ENCODE measurements at regions not wholly inside any gene's neighbourhood (a gene's known extent, or its start where the extent isn't known, plus 50 kb on each side); places are given as distances from the start of the nearest gene placed in this dataset.
A peak's percentile ranks its signal among the peaks of the same experiment; 100 is the strongest.
"Not testable (repeated sequence)": the region's sequence is repeated elsewhere in the genome, so short reads cannot be mapped to it uniquely, and the experiment has no call there.

DNA sequence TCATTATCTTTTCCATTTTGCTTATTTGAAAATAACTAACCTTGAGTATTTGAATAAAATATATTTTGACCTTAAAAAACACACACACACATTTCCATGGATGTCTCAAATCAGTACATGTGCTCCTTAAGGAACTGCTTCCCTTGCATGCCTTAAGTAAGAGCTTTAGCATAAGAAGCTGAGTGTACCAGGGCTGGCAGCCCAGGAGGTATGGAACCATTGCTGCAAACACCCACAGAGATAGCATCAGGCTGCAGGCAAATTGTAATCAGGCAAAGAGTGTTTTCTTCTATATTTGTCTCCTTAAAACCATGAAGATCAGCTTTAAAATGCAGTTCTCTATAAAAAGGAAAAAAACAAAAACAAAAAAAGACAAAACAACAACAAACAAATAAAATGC is 160.6 kb downstream of the PLK2 start:
- H3K27me3 ChIP-seq (ENCODE audit: insufficient read depth, low read length, poor library complexity), result no peaks in the 10 kb centered on the region
- DNase-seq, result peak; percentile 26
- no peak overlapping the region for H3K4me3 ChIP-seq (ENCODE audit: low read length)
- H3K9ac ChIP-seq (ENCODE audit: low read length), result no peak overlapping the region
- no peak overlapping the region for H3K18ac ChIP-seq (ENCODE audit: low read length)
- H2AK5ac ChIP-seq (ENCODE audit: low read length), result no peak overlapping the region
- H3K4ac ChIP-seq (ENCODE audit: low read depth, low read length), result no peak overlapping the region
- H3K79me1 ChIP-seq (ENCODE audit: low read length), result no peaks in the 10 kb centered on the region
- no peak overlapping the region for H4K8ac ChIP-seq (ENCODE audit: low read depth, low read length)
- no peaks in the 10 kb centered on the region for H3K79me2 ChIP-seq (ENCODE audit: control insufficient read depth, insufficient read depth, low read length)
- no peak overlapping the region for H4K5ac ChIP-seq (ENCODE audit: low read length)
- H3K27ac ChIP-seq (ENCODE audit: low read depth, low read length), result no peak overlapping the region
- no peak overlapping the region for H3K56ac ChIP-seq (ENCODE audit: low read length)
- H3K23ac ChIP-seq (ENCODE audit: low read length), result no peak overlapping the region
- no peaks in the 10 kb centered on the region for H3K4me1 ChIP-seq (ENCODE audit: control insufficient read depth, low read depth, low read length)
- no peak overlapping the region for H3K4me2 ChIP-seq (ENCODE audit: low read length)
- no peak overlapping the region for H2BK120ac ChIP-seq (ENCODE audit: low read depth, low read length)
- no peak overlapping the region for H2BK5ac ChIP-seq (ENCODE audit: low read length)
- no peaks in the 10 kb centered on the region for H3K36me3 ChIP-seq (ENCODE audit: control insufficient read depth, insufficient read depth, low read length)
- H2BK15ac ChIP-seq (replicated peaks; ENCODE audit: low read depth), result no peak overlapping the region

DNA sequence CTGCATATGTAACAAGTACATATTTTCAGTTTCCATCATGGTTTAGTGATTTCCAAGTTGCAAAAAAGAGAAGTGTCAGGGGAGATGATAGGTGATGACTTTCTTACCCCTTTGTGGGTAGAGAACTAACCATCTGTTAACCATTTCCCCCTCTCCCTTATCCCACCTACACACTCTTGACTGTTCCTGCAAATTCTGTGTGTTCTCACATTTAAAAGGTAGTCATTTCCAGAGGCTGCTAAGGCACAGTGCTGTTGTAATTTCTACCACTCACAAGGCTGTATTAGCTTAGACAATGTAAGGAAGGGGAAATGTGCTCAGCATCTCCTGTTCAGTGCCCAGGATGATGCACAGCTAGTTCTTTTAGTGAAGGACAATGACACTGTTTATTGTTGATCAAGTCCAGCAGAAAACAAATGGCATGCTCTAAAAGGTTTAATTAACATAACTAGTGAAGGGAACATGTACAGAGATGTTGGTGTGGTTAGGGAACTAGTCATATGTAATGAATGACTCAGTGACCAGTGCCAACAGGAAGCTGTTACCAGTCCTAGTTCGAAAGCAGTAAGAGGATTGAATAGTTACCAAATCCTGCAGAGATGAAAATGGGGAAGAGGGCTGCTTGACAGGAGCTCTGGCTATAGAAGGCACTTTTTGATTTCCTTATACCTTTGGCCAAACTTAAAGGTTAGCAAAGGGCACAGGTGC is 165.1 kb downstream of the PLK2 start:
- no peak overlapping the region for H2BK15ac ChIP-seq (replicated peaks; ENCODE audit: low read depth)
- WGBS (ENCODE audit: extremely low coverage, insufficient coverage, low lambda C conversion rate), result no CpG with 5 or more reads among the region's 1 CpG

DNA sequence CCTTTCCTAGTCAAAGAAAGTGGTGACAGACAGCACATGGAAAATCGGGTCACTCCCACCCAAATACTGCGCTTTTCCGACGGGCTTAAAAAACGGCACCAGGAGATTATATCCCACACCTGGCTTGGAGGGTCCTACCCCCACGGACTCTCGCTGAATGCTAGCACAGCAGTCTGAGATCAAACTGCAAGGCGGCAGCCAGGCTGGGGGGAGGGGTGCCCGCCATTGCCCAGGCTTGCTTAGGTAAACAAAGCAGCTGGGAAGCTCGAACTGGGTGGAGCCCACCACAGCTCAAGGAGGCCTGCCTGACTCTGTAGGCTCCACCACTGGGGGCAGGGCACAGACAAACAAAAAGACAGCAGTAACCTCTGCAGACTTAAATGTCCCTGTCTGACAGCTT is 171.6 kb downstream of the PLK2 start:
- H2BK15ac ChIP-seq (replicated peaks; ENCODE audit: low read depth); H3K23ac ChIP-seq (ENCODE audit: low read length); H3K18ac ChIP-seq (ENCODE audit: low read length); H3K79me2 ChIP-seq (ENCODE audit: control insufficient read depth, insufficient read depth, low read length); H2AK5ac ChIP-seq (ENCODE audit: low read length); H3K27ac ChIP-seq (ENCODE audit: low read depth, low read length); H2BK5ac ChIP-seq (ENCODE audit: low read length); H3K4me3 ChIP-seq (ENCODE audit: low read length); H3K4me1 ChIP-seq (ENCODE audit: control insufficient read depth, low read depth, low read length); DNase-seq; H3K36me3 ChIP-seq (ENCODE audit: control insufficient read depth, insufficient read depth, low read length); H4K8ac ChIP-seq (ENCODE audit: low read depth, low read length); H3K4ac ChIP-seq (ENCODE audit: low read depth, low read length); H3K9ac ChIP-seq (ENCODE audit: low read length); H3K79me1 ChIP-seq (ENCODE audit: low read length); H3K27me3 ChIP-seq (ENCODE audit: insufficient read depth, low read length, poor library complexity); H4K5ac ChIP-seq (ENCODE audit: low read length); H3K56ac ChIP-seq (ENCODE audit: low read length); H3K4me2 ChIP-seq (ENCODE audit: low read length); H2BK120ac ChIP-seq (ENCODE audit: low read depth, low read length): not testable (repeated sequence)
- WGBS (ENCODE audit: extremely low coverage, insufficient coverage, low lambda C conversion rate), result no CpG with 5 or more reads among the region's 10 CpGs

More for the DNA sequence above, 165.1 kb downstream of the PLK2 start:
- Histone ChIP-seq H3K27me3 (ENCODE audit: insufficient read depth, low read length, poor library complexity) (no peaks in the 10 kb centered on the region), H3K4me2 (ENCODE audit: low read length) (no peak overlapping the region), H3K9ac (ENCODE audit: low read length) (no peak overlapping the region), H3K56ac (ENCODE audit: low read length) (no peak overlapping the region), H3K4me3 (ENCODE audit: low read length) (no peak overlapping the region), H2AK5ac (ENCODE audit: low read length) (no peak overlapping the region), H3K36me3 (ENCODE audit: control insufficient read depth, insufficient read depth, low read length) (no peaks in the 10 kb centered on the region), H4K8ac (ENCODE audit: low read depth, low read length) (no peak overlapping the region), H3K4me1 (ENCODE audit: control insufficient read depth, low read depth, low read length) (no peaks in the 10 kb centered on the region), H3K23ac (ENCODE audit: low read length) (no peak overlapping the region), H2BK120ac (ENCODE audit: low read depth, low read length) (no peak overlapping the region), H2BK5ac (ENCODE audit: low read length) (no peak overlapping the region), H3K4ac (ENCODE audit: low read depth, low read length) (no peak overlapping the region), H3K79me1 (ENCODE audit: low read length) (no peaks in the 10 kb centered on the region), H3K27ac (ENCODE audit: low read depth, low read length) (no peak overlapping the region), H3K79me2 (ENCODE audit: control insufficient read depth, insufficient read depth, low read length) (no peaks in the 10 kb centered on the region), H4K5ac (ENCODE audit: low read length) (no peak overlapping the region), H3K18ac (ENCODE audit: low read length) (no peak overlapping the region)
- DNase-seq, result no peak

DNA sequence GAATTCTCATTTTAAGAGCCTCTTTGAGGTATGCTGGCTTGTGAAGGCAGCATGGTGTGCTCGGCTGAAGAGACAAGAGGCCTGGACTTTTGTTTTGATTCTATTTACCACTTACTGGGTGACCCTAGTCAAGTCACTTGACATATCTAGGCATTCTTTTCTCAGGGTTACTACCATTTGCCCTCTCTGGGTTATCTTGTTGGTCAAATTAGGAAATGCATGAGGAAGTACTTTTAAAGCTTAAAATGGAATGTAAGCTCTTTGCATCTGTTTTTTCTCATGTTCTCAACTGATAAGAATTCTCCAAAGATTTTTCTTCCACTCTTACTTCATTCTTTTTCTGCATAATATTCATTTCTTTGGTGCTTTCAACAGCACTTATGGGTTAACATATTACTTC is 173.1 kb downstream of the PLK2 start:
- Histone ChIP-seq H3K36me3 (ENCODE audit: control insufficient read depth, insufficient read depth, low read length) (no peaks in the 10 kb centered on the region), H4K5ac (ENCODE audit: low read length) (no peak overlapping the region), H3K27ac (ENCODE audit: low read depth, low read length) (no peak overlapping the region), H2BK15ac (replicated peaks; ENCODE audit: low read depth) (no peak overlapping the region), H3K9ac (ENCODE audit: low read length) (no peak overlapping the region), H3K4ac (ENCODE audit: low read depth, low read length) (no peak overlapping the region), H3K23ac (ENCODE audit: low read length) (no peak overlapping the region), H3K79me2 (ENCODE audit: control insufficient read depth, insufficient read depth, low read length) (no peaks in the 10 kb centered on the region), H3K4me1 (ENCODE audit: control insufficient read depth, low read depth, low read length) (no peaks in the 10 kb centered on the region), H3K4me2 (ENCODE audit: low read length) (no peak overlapping the region), H2BK120ac (ENCODE audit: low read depth, low read length) (no peak overlapping the region), H3K4me3 (ENCODE audit: low read length) (no peak overlapping the region), H3K56ac (ENCODE audit: low read length) (no peak overlapping the region), H3K27me3 (ENCODE audit: insufficient read depth, low read length, poor library complexity) (no peaks in the 10 kb centered on the region), H4K8ac (ENCODE audit: low read depth, low read length) (no peak overlapping the region), H3K79me1 (ENCODE audit: low read length) (no peaks in the 10 kb centered on the region), H3K18ac (ENCODE audit: low read length) (no peak overlapping the region), H2BK5ac (ENCODE audit: low read length) (no peak overlapping the region), H2AK5ac (ENCODE audit: low read length) (no peak overlapping the region)
- no peak for DNase-seq
- no CpG with 5 or more reads among the region's 1 CpG for WGBS (ENCODE audit: extremely low coverage, insufficient coverage, low lambda C conversion rate)

DNA sequence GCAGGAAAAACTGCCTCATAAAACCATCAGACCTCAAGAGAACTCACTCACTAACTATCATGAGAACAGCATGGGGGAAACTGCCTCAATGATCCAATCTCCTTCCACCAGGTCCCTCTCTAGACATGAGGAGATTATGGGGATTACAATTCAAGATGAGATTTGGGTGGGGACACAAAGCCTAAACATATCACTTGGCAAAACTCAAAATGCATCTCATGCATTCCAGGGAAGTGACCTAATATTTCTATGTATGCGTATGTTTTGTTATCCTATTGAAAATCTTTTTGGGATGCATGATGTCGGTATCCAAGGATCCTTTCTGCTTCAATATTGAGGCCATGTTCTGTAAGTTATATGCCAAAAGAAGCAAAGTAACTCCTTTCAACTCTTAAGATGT is 174.0 kb downstream of the PLK2 start:
- WGBS (ENCODE audit: extremely low coverage, insufficient coverage, low lambda C conversion rate), result no CpG with 5 or more reads among the region's 2 CpGs
- Histone ChIP-seq H3K18ac (ENCODE audit: low read length) (no peak overlapping the region), H2BK5ac (ENCODE audit: low read length) (no peak overlapping the region), H3K79me2 (ENCODE audit: control insufficient read depth, insufficient read depth, low read length) (no peaks in the 10 kb centered on the region), H2AK5ac (ENCODE audit: low read length) (no peak overlapping the region), H3K4ac (ENCODE audit: low read depth, low read length) (no peak overlapping the region), H3K79me1 (ENCODE audit: low read length) (no peaks in the 10 kb centered on the region), H4K8ac (ENCODE audit: low read depth, low read length) (no peak overlapping the region), H3K27ac (ENCODE audit: low read depth, low read length) (no peak overlapping the region), H3K56ac (ENCODE audit: low read length) (no peak overlapping the region), H3K36me3 (ENCODE audit: control insufficient read depth, insufficient read depth, low read length) (no peaks in the 10 kb centered on the region), H3K4me1 (ENCODE audit: control insufficient read depth, low read depth, low read length) (no peaks in the 10 kb centered on the region), H3K27me3 (ENCODE audit: insufficient read depth, low read length, poor library complexity) (no peaks in the 10 kb centered on the region), H3K9ac (ENCODE audit: low read length) (no peak overlapping the region), H2BK120ac (ENCODE audit: low read depth, low read length) (no peak overlapping the region), H3K23ac (ENCODE audit: low read length) (no peak overlapping the region), H3K4me2 (ENCODE audit: low read length) (no peak overlapping the region), H2BK15ac (replicated peaks; ENCODE audit: low read depth) (no peak overlapping the region), H3K4me3 (ENCODE audit: low read length) (no peak overlapping the region), H4K5ac (ENCODE audit: low read length) (no peak overlapping the region)
- DNase-seq, result no peak

DNA sequence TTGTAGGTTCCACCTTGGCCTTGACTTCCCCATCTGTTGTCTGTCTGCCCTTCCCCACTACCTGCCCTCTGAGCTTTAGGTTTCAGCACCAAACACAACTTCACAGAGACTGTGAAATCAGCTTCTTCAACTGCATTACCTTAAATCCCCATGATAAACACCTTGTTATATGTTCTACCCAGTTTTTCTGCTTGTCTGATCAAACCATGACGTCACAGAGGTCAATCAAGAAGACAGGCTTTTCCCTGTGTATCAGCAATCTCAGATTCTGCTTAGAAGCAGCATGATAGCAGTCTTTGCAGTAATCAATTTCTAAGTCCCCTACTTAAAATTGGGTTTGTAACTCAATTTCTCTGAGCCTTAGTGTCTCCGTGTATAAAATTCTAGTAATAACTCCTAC is 175.0 kb downstream of the PLK2 start:
- H3K4ac ChIP-seq (ENCODE audit: low read depth, low read length), result no peak overlapping the region
- no peak overlapping the region for H3K4me3 ChIP-seq (ENCODE audit: low read length)
- H2AK5ac ChIP-seq (ENCODE audit: low read length), result no peak overlapping the region
- no peak overlapping the region for H2BK15ac ChIP-seq (replicated peaks; ENCODE audit: low read depth)
- no peaks in the 10 kb centered on the region for H3K27me3 ChIP-seq (ENCODE audit: insufficient read depth, low read length, poor library complexity)
- no peaks in the 10 kb centered on the region for H3K79me2 ChIP-seq (ENCODE audit: control insufficient read depth, insufficient read depth, low read length)
- H3K9ac ChIP-seq (ENCODE audit: low read length), result no peak overlapping the region
- no peak overlapping the region for H3K56ac ChIP-seq (ENCODE audit: low read length)
- no CpG with 5 or more reads among the region's 2 CpGs for WGBS (ENCODE audit: extremely low coverage, insufficient coverage, low lambda C conversion rate)
- H3K23ac ChIP-seq (ENCODE audit: low read length), result no peak overlapping the region
- H2BK5ac ChIP-seq (ENCODE audit: low read length), result no peak overlapping the region
- no peaks in the 10 kb centered on the region for H3K4me1 ChIP-seq (ENCODE audit: control insufficient read depth, low read depth, low read length)
- no peak overlapping the region for H4K8ac ChIP-seq (ENCODE audit: low read depth, low read length)
- no peak overlapping the region for H4K5ac ChIP-seq (ENCODE audit: low read length)
- no peak for DNase-seq
- H3K36me3 ChIP-seq (ENCODE audit: control insufficient read depth, insufficient read depth, low read length), result no peaks in the 10 kb centered on the region
- H3K4me2 ChIP-seq (ENCODE audit: low read length), result no peak overlapping the region
- H3K27ac ChIP-seq (ENCODE audit: low read depth, low read length), result no peak overlapping the region
- no peak overlapping the region for H2BK120ac ChIP-seq (ENCODE audit: low read depth, low read length)
- H3K18ac ChIP-seq (ENCODE audit: low read length), result no peak overlapping the region
- no peaks in the 10 kb centered on the region for H3K79me1 ChIP-seq (ENCODE audit: low read length)
